GM18502 (cell line): ENCODE measurements at regions not wholly inside any gene's neighbourhood (a gene's known extent, or its start where the extent isn't known, plus 50 kb on each side); places are given as distances from the start of the nearest gene placed in this dataset.

ENCODE experiments used
- ATAC-seq: cut with Tn5 transposase; IDR thresholded peaks from one replicate; pipeline ENCODE4 v1.9.1; 2021; ENCODE audit warnings: mild to moderate bottlenecking; ENCODE audit not compliant: unreplicated experiment, poor library complexity

GRCh38 chr3:106245400-106245799 lies 376.6 kb upstream of the CBLB start:
- ATAC-seq: no peak

- peak; percentile 62 for ATAC-seq
These were observed 379.3 kb upstream of the CBLB start for GRCh38 chr3:106247902-106248684.

GRCh38 chr3:106249159-106249558 lies 380.3 kb upstream of the CBLB start:
- ATAC-seq: no peak

- no peak for ATAC-seq
These were observed 381.2 kb upstream of the CBLB start for GRCh38 chr3:106249981-106250380.

- no peak for ATAC-seq
These were observed 382.5 kb upstream of the CBLB start for GRCh38 chr3:106251160-106251892.

GRCh38 chr3:106255870-106256248 lies 387.0 kb upstream of the CBLB start:
- ATAC-seq: peak; percentile 94

GRCh38 chr3:106256249-106256957 lies 387.6 kb upstream of the CBLB start:
- ATAC-seq: peak; percentile 41

GRCh38 chr3:106257172-106257571 lies 388.4 kb upstream of the CBLB start:
- no peak for ATAC-seq

GRCh38 chr3:106261396-106261795 lies 392.6 kb upstream of the CBLB start:
- ATAC-seq: no peak

- ATAC-seq: no peak
These were observed 393.3 kb upstream of the CBLB start for GRCh38 chr3:106261915-106262683.

GRCh38 chr3:106263011-106263410 lies 394.2 kb upstream of the CBLB start:
- ATAC-seq: no peak

GRCh38 chr3:106263546-106263945 lies 394.7 kb upstream of the CBLB start:
- ATAC-seq: no peak

- no peak for ATAC-seq
These were observed 396.9 kb upstream of the CBLB start for GRCh38 chr3:106265704-106266103.

GRCh38 chr3:106268696-106269095 lies 399.9 kb upstream of the CBLB start:
- no peak for ATAC-seq

- ATAC-seq: no peak
These were observed 403.5 kb upstream of the CBLB start for GRCh38 chr3:106272302-106272701.

- no peak for ATAC-seq
These were observed 406.8 kb upstream of the CBLB start for GRCh38 chr3:106275592-106275991.

GRCh38 chr3:106276151-106276550 lies 407.3 kb upstream of the CBLB start:
- ATAC-seq: no peak

- no peak for ATAC-seq
These were observed 408.2 kb upstream of the CBLB start for GRCh38 chr3:106276755-106277612.

GRCh38 chr3:106277731-106278130 lies 408.9 kb upstream of the CBLB start:
- ATAC-seq: no peak

- no peak for ATAC-seq
These were observed 412.4 kb upstream of the CBLB start for GRCh38 chr3:106281221-106281620.
